ENCODE measurements at regions not wholly inside any gene's neighbourhood (a gene's known extent, or its start where the extent isn't known, plus 50 kb on each side); places are given as distances from the start of the nearest gene placed in this dataset.

GRCh38 chr14:104339361-104339760 is 201.0 kb downstream of the KIF26A start:
- Histone ChIP-seq H3K4me1 (ENCODE audit: control insufficient read depth in 4 of 4, insufficient read depth in 4 of 4, low read length in 3 of 4) (no peaks in the 10 kb centered on the region), H3K36me3 (ENCODE audit: control insufficient read depth in 4 of 4, insufficient read depth in 3 of 4, low read depth in 1 of 4, low read length in 3 of 4) (no peaks in the 10 kb centered on the region), H3K27me3 (ENCODE audit: control insufficient read depth in 4 of 4, insufficient read depth in 4 of 4, low read length in 3 of 4) (peaks cover 0 to 7% (median 1%) of the 10 kb centered on the region in 4 donors), H3K4me3 (ENCODE audit: low read depth in 1 of 3, low read length in 3 of 3) (no peak overlapping the region), H3K9me3 (ENCODE audit: control insufficient read depth in 4 of 4, low read length in 3 of 4) (peaks cover 2 to 4% (median 3%) of the 10 kb centered on the region in 4 donors), H3K9ac (ENCODE audit: low read depth in 1 of 2, low read length in 2 of 2) (no peak overlapping the region), H3K27ac (ENCODE audit: low read depth in 1 of 2, low read length in 2 of 2) (no peak overlapping the region)
- DNase-seq (ENCODE audit: low spot score), result no peak
- WGBS, result 71% methylated on average over 1 of the region's 1 CpG
- TF ChIP-seq CTCF (IDR thresholded peaks at IDR 0.05; ENCODE audit: low read depth, low read length, missing input control) (no peak), NR2F2 (IDR thresholded peaks at IDR 0.05) (no peak), YY1 (IDR thresholded peaks at IDR 0.05) (no peak), GABPA (IDR thresholded peaks at IDR 0.05 in 1 of 2, conservative IDR thresholded peaks at IDR 0.05 in 1 of 2) (no peak), JUND (IDR thresholded peaks at IDR 0.05) (no peak), MAX (IDR thresholded peaks at IDR 0.05) (no peak)

- Histone ChIP-seq H3K4me1 (ENCODE audit: control insufficient read depth in 4 of 4, insufficient read depth in 4 of 4, low read length in 3 of 4) (no peaks in the 10 kb centered on the region), H3K4me3 (ENCODE audit: low read depth in 1 of 3, low read length in 3 of 3) (no peak overlapping the region), H3K27ac (ENCODE audit: low read depth in 1 of 2, low read length in 2 of 2) (no peak overlapping the region), H3K9ac (ENCODE audit: low read depth in 1 of 2, low read length in 2 of 2) (no peak overlapping the region), H3K9me3 (ENCODE audit: control insufficient read depth in 4 of 4, low read length in 3 of 4) (peaks cover 2 to 4% (median 3%) of the 10 kb centered on the region in 4 donors), H3K36me3 (ENCODE audit: control insufficient read depth in 4 of 4, insufficient read depth in 3 of 4, low read depth in 1 of 4, low read length in 3 of 4) (no peaks in the 10 kb centered on the region), H3K27me3 (ENCODE audit: control insufficient read depth in 4 of 4, insufficient read depth in 4 of 4, low read length in 3 of 4) (peaks cover 0 to 7% (median 1%) of the 10 kb centered on the region in 4 donors)
- no peak for DNase-seq (ENCODE audit: low spot score)
- TF ChIP-seq EGR1 (IDR thresholded peaks at IDR 0.05; ENCODE audit: low read depth in 2 of 2) (no peak), ZBTB33 (IDR thresholded peaks at IDR 0.05) (no peak), CTCF (IDR thresholded peaks at IDR 0.05; ENCODE audit: low read depth, low read length, missing input control) (no peak), REST (IDR thresholded peaks at IDR 0.05) (no peak), HNF4A (conservative IDR thresholded peaks at IDR 0.05) (no peak), RAD21 (IDR thresholded peaks at IDR 0.05) (no peak), GABPA (IDR thresholded peaks at IDR 0.05 in 1 of 2, conservative IDR thresholded peaks at IDR 0.05 in 1 of 2) (no peak), FOXA1 (IDR thresholded peaks at IDR 0.05) (no peak), MAX (IDR thresholded peaks at IDR 0.05) (no peak), RXRA (IDR thresholded peaks at IDR 0.05) (no peak), YY1 (IDR thresholded peaks at IDR 0.05) (no peak), JUND (IDR thresholded peaks at IDR 0.05) (no peak), FOXA2 (IDR thresholded peaks at IDR 0.05) (no peak), TAF1 (conservative IDR thresholded peaks at IDR 0.05) (no peak), NR2F2 (IDR thresholded peaks at IDR 0.05) (no peak), ATF3 (IDR thresholded peaks at IDR 0.05) (no peak), HNF4G (IDR thresholded peaks at IDR 0.05) (no peak), SP1 (IDR thresholded peaks at IDR 0.05) (no peak)
Measured at GRCh38 chr14:104339829-104340228, 201.4 kb downstream of the KIF26A start.
